GM13977 (cell line): ENCODE measurements at regions not wholly inside any gene's neighbourhood (a gene's known extent, or its start where the extent isn't known, plus 50 kb on each side); places are given as distances from the start of the nearest gene placed in this dataset.

Experiments
- DNase-seq: peaks from one replicate; pipeline ENCODE4 v3.0.0; 2012; ENCODE audit warnings: low spot score
- in situ Hi-C: fragments of 300-500 bp; cut with MboI; formaldehyde crosslinking; loops from one replicate; pipeline ENCODE4 v1.12.0; 2022; ENCODE audit warnings: low sequenced_read_pairs, low pct_unique_long_range_greater_than_20kb, mixed read lengths, inconsistent platforms; ENCODE audit not compliant: unreplicated experiment
- TF ChIP-seq, protein P1 (sequence below): IDR thresholded peaks from 2 replicates; pipeline ENCODE4 v1.5.1; 2012; ENCODE audit warnings: mild to moderate bottlenecking, control low read depth; ENCODE audit not compliant: insufficient read depth; ENCODE audit errors: extremely low read depth, missing control alignments

- TF ChIP-seq, protein P1, sequence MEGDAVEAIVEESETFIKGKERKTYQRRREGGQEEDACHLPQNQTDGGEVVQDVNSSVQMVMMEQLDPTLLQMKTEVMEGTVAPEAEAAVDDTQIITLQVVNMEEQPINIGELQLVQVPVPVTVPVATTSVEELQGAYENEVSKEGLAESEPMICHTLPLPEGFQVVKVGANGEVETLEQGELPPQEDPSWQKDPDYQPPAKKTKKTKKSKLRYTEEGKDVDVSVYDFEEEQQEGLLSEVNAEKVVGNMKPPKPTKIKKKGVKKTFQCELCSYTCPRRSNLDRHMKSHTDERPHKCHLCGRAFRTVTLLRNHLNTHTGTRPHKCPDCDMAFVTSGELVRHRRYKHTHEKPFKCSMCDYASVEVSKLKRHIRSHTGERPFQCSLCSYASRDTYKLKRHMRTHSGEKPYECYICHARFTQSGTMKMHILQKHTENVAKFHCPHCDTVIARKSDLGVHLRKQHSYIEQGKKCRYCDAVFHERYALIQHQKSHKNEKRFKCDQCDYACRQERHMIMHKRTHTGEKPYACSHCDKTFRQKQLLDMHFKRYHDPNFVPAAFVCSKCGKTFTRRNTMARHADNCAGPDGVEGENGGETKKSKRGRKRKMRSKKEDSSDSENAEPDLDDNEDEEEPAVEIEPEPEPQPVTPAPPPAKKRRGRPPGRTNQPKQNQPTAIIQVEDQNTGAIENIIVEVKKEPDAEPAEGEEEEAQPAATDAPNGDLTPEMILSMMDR: no peak
- DNase-seq: no peak
- in situ Hi-C loops: no loop called here
Measured at GRCh38 chr4:156527237-156527993, 444.2 kb downstream of the PDGFC start.

DNA sequence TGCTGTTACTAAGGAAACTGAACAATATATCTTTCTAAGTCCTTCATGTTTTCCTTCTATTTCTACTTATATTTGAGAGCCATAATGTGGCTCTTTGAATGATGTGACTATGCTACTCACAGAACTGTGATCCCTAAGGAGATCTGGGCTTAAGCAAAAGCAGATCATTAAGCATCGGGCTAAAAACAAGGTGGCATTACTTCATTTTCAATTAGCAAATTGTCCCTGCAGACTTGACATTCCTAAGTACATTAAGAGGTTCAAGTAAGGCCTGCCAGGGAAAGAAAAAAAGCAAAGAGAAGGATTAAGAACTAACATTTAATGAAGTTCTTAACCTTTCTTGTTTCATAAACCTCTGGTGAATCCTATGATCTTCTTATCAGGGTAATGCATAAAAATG, 447.6 kb downstream of the PDGFC start:
- TF ChIP-seq, protein P1: no peak
- in situ Hi-C loops: no loop called here

GRCh38 chr4:156523492-156523891, 448.1 kb downstream of the PDGFC start:
- DNase-seq: no peak
- TF ChIP-seq, protein P1: no peak
- in situ Hi-C loops: no loop called here

More for the DNA sequence above, 447.6 kb downstream of the PDGFC start:
- DNase-seq: no peak

DNA sequence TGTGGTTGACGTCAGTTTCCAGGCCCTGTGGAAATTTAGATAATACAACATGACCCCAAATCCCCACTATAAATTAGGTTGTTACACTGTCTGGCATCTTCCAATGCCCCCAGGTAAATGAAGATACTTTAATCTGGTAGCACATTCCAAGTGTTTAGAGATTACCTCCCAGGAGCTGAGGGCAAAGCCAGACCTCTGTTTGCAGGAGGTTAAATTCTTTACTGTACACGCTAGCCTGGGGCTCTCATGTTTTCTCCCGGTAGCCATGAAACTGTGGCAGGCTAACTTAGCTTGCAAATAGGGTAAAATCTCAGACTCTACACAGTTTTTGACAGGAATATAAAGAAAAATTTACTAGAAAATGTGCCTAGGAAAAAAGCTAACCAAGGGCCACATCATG, 450.0 kb downstream of the PDGFC start:
- TF ChIP-seq, protein P1: no peak
- in situ Hi-C loops: no loop called here
- DNase-seq: no peak

DNA sequence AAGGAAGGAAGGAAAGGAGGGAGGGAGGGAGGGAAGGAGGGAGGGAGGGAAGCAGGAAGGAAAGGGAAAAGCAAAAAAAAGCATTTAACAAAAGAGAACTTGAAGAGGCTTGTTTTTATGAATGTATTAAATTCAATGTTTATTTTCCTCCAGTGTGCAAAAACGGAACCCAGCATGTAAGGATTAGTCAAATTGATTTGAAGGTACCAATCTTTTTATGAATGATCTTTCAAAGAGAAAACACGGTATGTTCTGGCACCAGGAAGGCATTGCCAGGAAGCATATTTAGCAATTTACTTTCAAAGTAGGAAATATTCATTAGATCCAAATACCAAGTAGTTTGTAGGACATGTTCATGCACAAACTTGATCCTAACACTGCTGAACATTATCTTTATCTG, 453.6 kb downstream of the PDGFC start:
- no peak for DNase-seq
- TF ChIP-seq, protein P1: no peak
- in situ Hi-C loops: no loop called here

- in situ Hi-C loops: no loop called here
- TF ChIP-seq, protein P1: no peak
Measured at GRCh38 chr4:156517546-156517945, 454.1 kb downstream of the PDGFC start.

More at GRCh38 chr4:156517546-156517945, 454.1 kb downstream of the PDGFC start:
- DNase-seq: no peak
